NB4 (cell line): ENCODE measurements at regions not wholly inside any gene's neighbourhood (a gene's known extent, or its start where the extent isn't known, plus 50 kb on each side); places are given as distances from the start of the nearest gene placed in this dataset.

Experiments
- CTCF ChIP-seq: IDR thresholded peaks from one replicate; pipeline ENCODE4 v1.5.1; 2012; ENCODE audit warnings: low read depth, low read length
- POLR2A ChIP-seq: IDR thresholded peaks from 2 replicates; pipeline ENCODE4 v1.6.1; 2011; ENCODE audit warnings: mild to moderate bottlenecking; ENCODE audit not compliant: insufficient read length; ENCODE audit errors: extremely low read depth

GRCh38 chr1:101511202-101511891 lies 274.5 kb downstream of the S1PR1 start:
- TF ChIP-seq CTCF = no peak
- TF ChIP-seq POLR2A = no peak
